Endothelial cell of umbilical vein (primary cell): ENCODE measurements at regions not wholly inside any gene's neighbourhood (a gene's known extent, or its start where the extent isn't known, plus 50 kb on each side); places are given as distances from the start of the nearest gene placed in this dataset.

Experiments used
- BruUV-seq: library from RNA; stranded (reverse); fragments of 400-500 nt; replicated peaks from 2 replicates; lab custom pipeline; 2021; lab: Mats Ljungman, UMichigan
- CTCF ChIA-PET: fragments of 300-600, 350-600 bp; sonication (Branson Sonifier 250); formaldehyde crosslinking; loops from one replicate; lab custom pipeline; 2021; ENCODE audit warnings: antibody characterized with exemption, inconsistent platforms; lab: Charles Lee
- POLR2A ChIA-PET: fragments of 300-600, 350-600 bp; sonication (Branson Sonifier 250); formaldehyde crosslinking; loops from one replicate; lab custom pipeline; 2021; ENCODE audit warnings: antibody characterized with exemption, inconsistent platforms; lab: Charles Lee
- DNase-seq: peaks from one replicate; pipeline ENCODE4 v3.0.0-alpha.2; 2011; ENCODE audit warnings: low read depth, low spot score
- FAIRE-seq: peaks from 2 replicates; lab custom pipeline; 2011; peaks lifted over from hg19 to GRCh38; lab: Jason Lieb, UNC
- H2AFZ ChIP-seq: 2 replicates; pipeline ENCODE4 v1.6.0; 2012; ENCODE audit warnings: low read depth, low read length, control low read depth, inconsistent platforms
- H3K27ac ChIP-seq: 2 replicates; pipeline ENCODE4 v1.5.1; 2011; ENCODE audit warnings: low read depth, mild to moderate bottlenecking, control low read depth, low read length, moderate library complexity; ENCODE audit not compliant: insufficient read depth
- H3K27me3 ChIP-seq, 2 experiments: 2 replicates each; pipeline versions ENCODE4 v1.6.0 to v1.6.1; 2011; ENCODE audit warnings: low read length in 2 of 2, mixed read lengths in 1 of 2; ENCODE audit not compliant: control insufficient read depth in 2 of 2, insufficient read depth in 2 of 2
- H3K36me3 ChIP-seq, 2 experiments: 2 replicates in 1 of 2; 3 replicates in 1 of 2; pipeline ENCODE4 v1.5.1; 2011; ENCODE audit warnings: low read length in 2 of 2, mild to moderate bottlenecking in 1 of 2, moderate library complexity in 1 of 2; ENCODE audit not compliant: control insufficient read depth in 2 of 2, insufficient read depth in 2 of 2; ENCODE audit errors: extremely low read depth in 1 of 2
- H3K4me1 ChIP-seq: 3 replicates; pipeline ENCODE4 v1.5.1; 2011; ENCODE audit warnings: mild to moderate bottlenecking, low read length; ENCODE audit not compliant: control insufficient read depth, insufficient read depth; ENCODE audit errors: extremely low read depth
- H3K4me2 ChIP-seq: 2 replicates; pipeline ENCODE4 v1.6.1; 2011; ENCODE audit warnings: low read length, control low read depth, mixed read lengths; ENCODE audit not compliant: insufficient read depth
- H3K4me3 ChIP-seq, 3 experiments: fragments of 200-600 bp in 1 of 3; sonication (generic), shearing (Covaris generic) in 1 of 3; replicated peaks in 1 of 3; 2 replicates each; pipeline ENCODE4 v1.5.1; 2011 to 2016; ENCODE audit warnings: control low read depth in 3 of 3, low read length in 3 of 3, mild to moderate bottlenecking in 2 of 3, inconsistent platforms in 1 of 3, low read depth in 1 of 3, moderate library complexity in 1 of 3; ENCODE audit not compliant: insufficient read depth in 1 of 3
- H3K79me2 ChIP-seq: 2 replicates; pipeline ENCODE4 v1.6.0; 2012; ENCODE audit warnings: low read length, inconsistent platforms; ENCODE audit not compliant: control insufficient read depth, insufficient read depth
- H3K9ac ChIP-seq: replicated peaks from 2 replicates; pipeline ENCODE3; 2011; ENCODE audit warnings: low read length, control low read depth; ENCODE audit not compliant: insufficient read depth; ENCODE audit errors: extremely low read depth
- H3K9me1 ChIP-seq: replicated peaks from 3 replicates; pipeline ENCODE4 v1.6.0; 2011; ENCODE audit warnings: mild to moderate bottlenecking, low read length; ENCODE audit not compliant: control insufficient read depth, insufficient read depth; ENCODE audit errors: extremely low read depth
- H3K9me3 ChIP-seq: replicated peaks from 2 replicates; pipeline ENCODE4 v1.5.1; 2012; ENCODE audit warnings: low read length, inconsistent platforms; ENCODE audit not compliant: control insufficient read depth, insufficient read depth
- H4K20me1 ChIP-seq: replicated peaks from 2 replicates; pipeline ENCODE3; 2011; ENCODE audit warnings: mild to moderate bottlenecking, low read length; ENCODE audit not compliant: control insufficient read depth, insufficient read depth; ENCODE audit errors: extremely low read depth
- CTCF ChIP-seq, 2 donors: IDR thresholded peaks; 1 replicate in 1 of 2; 2 replicates in 1 of 2; pipeline ENCODE4 v1.5.1; 2011; ENCODE audit warnings: low read length in 2 of 2, mild to moderate bottlenecking in 2 of 2, moderate library complexity in 2 of 2, control low read depth in 1 of 2, inconsistent platforms in 1 of 2, low read depth in 1 of 2; ENCODE audit not compliant: insufficient read depth in 1 of 2; ENCODE audit errors: extremely low read depth in 1 of 2
- EZH2 ChIP-seq: IDR thresholded peaks from 2 replicates; pipeline ENCODE4 v1.6.1; 2012; ENCODE audit warnings: borderline replicate concordance, low read depth, mild to moderate bottlenecking, moderate library complexity, low read length, inconsistent platforms; ENCODE audit not compliant: severe bottlenecking
- FOS ChIP-seq: IDR thresholded peaks from 2 replicates; pipeline ENCODE4 v1.6.1; 2011; ENCODE audit warnings: mild to moderate bottlenecking, low read length, moderate library complexity, borderline replicate concordance; ENCODE audit not compliant: insufficient read depth
- GATA2 ChIP-seq: IDR thresholded peaks from 2 replicates; pipeline ENCODE4 v1.7.0; 2011; ENCODE audit warnings: low read depth, mild to moderate bottlenecking, moderate library complexity, mixed read lengths, low read length; ENCODE audit not compliant: insufficient read length, insufficient read depth
- JUN ChIP-seq: IDR thresholded peaks from 2 replicates; pipeline ENCODE4 v1.6.1; 2011; ENCODE audit warnings: borderline replicate concordance, low read depth; ENCODE audit not compliant: insufficient read length, insufficient read depth
- MAX ChIP-seq: IDR thresholded peaks from 2 replicates; pipeline ENCODE4 v1.6.1; 2011; ENCODE audit not compliant: insufficient read depth, insufficient read length
- MYC ChIP-seq: IDR thresholded peaks from one replicate; pipeline ENCODE4 v1.6.1; 2011; ENCODE audit warnings: mild to moderate bottlenecking, low read depth, low read length
- POLR2A ChIP-seq: IDR thresholded peaks from 2 replicates; pipeline ENCODE4 v1.6.1; 2012; ENCODE audit warnings: low read depth, mild to moderate bottlenecking, control low read depth, low read length
- POLR2AphosphoS5 ChIP-seq: IDR thresholded peaks from 2 replicates; pipeline ENCODE4 v1.6.1; 2012; ENCODE audit warnings: low read depth, mild to moderate bottlenecking, control low read depth, low read length, moderate library complexity; ENCODE audit not compliant: insufficient read depth
- dilution Hi-C: fragments of 300-500 bp; cut with MboI; formaldehyde crosslinking; loops from one replicate; pipeline ENCODE4 v1.15.0; 2019; ENCODE audit warnings: low sequenced_read_pairs; ENCODE audit not compliant: extremely low pct_ligation_motif_present
- intact Hi-C: fragments of 100-400 bp; cut with micrococcal nuclease; formaldehyde crosslinking; loops from one replicate; pipeline ENCODE4 v1.10.0; 2022

GRCh38 chr3:30501526-30501925, 104.9 kb upstream of the TGFBR2 start:
- no peak overlapping the region for H3K9ac ChIP-seq
- H3K4me3 ChIP-seq = no peak overlapping the region
- TF ChIP-seq CTCF (IDR thresholded peaks at IDR 0.05; ENCODE audit: extremely low read depth in 1 of 2, insufficient read depth in 1 of 2, low read depth in 1 of 2, low read length in 2 of 2) = no peak
- TF ChIP-seq GATA2 = no peak
- dilution Hi-C loops = no loop called here
- H2AFZ ChIP-seq = no peak overlapping the region
- H3K27ac ChIP-seq = no peak overlapping the region
- no peaks in the 10 kb centered on the region for H4K20me1 ChIP-seq
- FAIRE-seq = peak; percentile 62
- no peaks in the 10 kb centered on the region for H3K9me1 ChIP-seq
- no peak overlapping the region for H3K4me2 ChIP-seq
- ChIA-PET CTCF (no interaction called here), POLR2A (no interaction called here)
- no peaks in the 10 kb centered on the region for H3K9me3 ChIP-seq
- no peaks in the 10 kb centered on the region for H3K79me2 ChIP-seq
- no peaks in the 10 kb centered on the region for H3K4me1 ChIP-seq
- no peaks in the 10 kb centered on the region for H3K27me3 ChIP-seq
- no peaks in the 10 kb centered on the region for H3K36me3 ChIP-seq
- no peak for DNase-seq
- intact Hi-C loops = no loop called here
- BruUV-seq = no TSS peak

GRCh38 chr3:30502051-30502741, 104.2 kb upstream of the TGFBR2 start:
- DNase-seq (no peak), FAIRE-seq (no peak)
- POLR2A ChIA-PET = no interaction called here
- Histone ChIP-seq H3K9me1 (no peaks in the 10 kb centered on the region), H3K79me2 (no peaks in the 10 kb centered on the region), H3K27ac (no peak overlapping the region), H3K27me3 (no peaks in the 10 kb centered on the region), H3K4me3 (no peak overlapping the region), H3K4me1 (no peaks in the 10 kb centered on the region), H3K36me3 (no peaks in the 10 kb centered on the region), H2AFZ (no peak overlapping the region), H3K9ac (no peak overlapping the region), H4K20me1 (no peaks in the 10 kb centered on the region), H3K9me3 (no peaks in the 10 kb centered on the region), H3K4me2 (no peak overlapping the region)
- TF ChIP-seq EZH2 = no peak
- no peak for TF ChIP-seq FOS
- no peak for TF ChIP-seq MYC
- no peak for TF ChIP-seq POLR2A
- no peak for TF ChIP-seq CTCF (IDR thresholded peaks at IDR 0.05; ENCODE audit: extremely low read depth in 1 of 2, insufficient read depth in 1 of 2, low read depth in 1 of 2, low read length in 2 of 2)
- TF ChIP-seq GATA2 = no peak
- no peak for TF ChIP-seq MAX
- no peak for TF ChIP-seq POLR2AphosphoS5
- no peak for TF ChIP-seq JUN
- CTCF ChIA-PET = no interaction called here
- BruUV-seq = no TSS peak
- intact Hi-C loops = no loop called here
- dilution Hi-C loops = no loop called here
